Embryonic facial prominence (tissue), 1 donor: ENCODE measurements at regions not wholly inside any gene's neighbourhood (a gene's known extent, or its start where the extent isn't known, plus 50 kb on each side); places are given as distances from the start of the nearest gene placed in this dataset.
A peak's percentile ranks its signal among the peaks of the same experiment; 100 is the strongest.

Experiments used
- DNase-seq: peaks from one replicate; pipeline ENCODE4 v3.0.0-alpha.2; 2016; ENCODE audit errors: extremely low spot score

DNA sequence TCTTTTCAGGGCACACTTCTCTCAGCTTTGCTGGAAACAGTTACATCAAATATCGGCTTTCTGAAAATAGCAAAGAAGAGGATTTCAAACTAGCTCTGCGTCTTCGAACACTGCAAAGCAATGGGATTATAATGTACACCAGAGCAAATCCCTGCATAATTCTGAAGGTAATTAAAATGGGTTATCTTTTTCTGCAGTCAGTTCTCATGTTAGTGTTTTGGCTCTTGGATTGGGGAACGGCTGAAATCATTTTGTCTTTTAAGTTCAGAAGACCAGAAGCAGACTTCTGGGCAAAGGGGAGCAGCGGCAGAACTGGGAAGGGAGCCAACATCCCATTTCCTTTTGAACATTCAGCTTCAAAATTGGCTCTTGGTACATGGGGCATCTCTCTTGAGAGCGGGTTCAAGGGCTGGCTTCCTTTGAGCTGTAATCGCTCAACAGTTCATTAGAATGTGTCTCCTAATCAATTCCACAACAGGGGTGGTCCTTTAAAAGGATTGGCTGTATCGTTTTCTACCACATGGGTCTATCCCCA lies 110.2 kb upstream of the MTNR1B start:
- no peak for DNase-seq

DNA sequence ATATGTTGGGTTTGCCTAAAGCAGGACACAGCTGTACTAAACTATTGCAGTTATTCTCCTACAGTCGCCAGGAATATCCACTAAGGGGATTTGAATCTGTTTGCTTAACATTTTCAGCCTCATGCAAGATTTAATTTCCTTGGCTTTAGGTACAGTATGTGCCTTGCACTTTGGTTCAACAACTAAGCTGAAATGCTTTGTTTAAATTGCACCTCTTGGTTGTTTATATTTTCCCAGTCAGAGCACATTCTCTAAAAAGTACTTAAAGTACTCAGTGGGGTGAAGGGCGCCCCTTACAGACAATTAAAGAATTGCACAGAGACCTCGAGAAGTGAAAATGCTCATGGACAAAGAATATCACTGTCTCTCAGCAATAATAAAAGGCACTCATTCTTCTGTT lies 107.8 kb upstream of the MTNR1B start:
- DNase-seq: no peak

DNA sequence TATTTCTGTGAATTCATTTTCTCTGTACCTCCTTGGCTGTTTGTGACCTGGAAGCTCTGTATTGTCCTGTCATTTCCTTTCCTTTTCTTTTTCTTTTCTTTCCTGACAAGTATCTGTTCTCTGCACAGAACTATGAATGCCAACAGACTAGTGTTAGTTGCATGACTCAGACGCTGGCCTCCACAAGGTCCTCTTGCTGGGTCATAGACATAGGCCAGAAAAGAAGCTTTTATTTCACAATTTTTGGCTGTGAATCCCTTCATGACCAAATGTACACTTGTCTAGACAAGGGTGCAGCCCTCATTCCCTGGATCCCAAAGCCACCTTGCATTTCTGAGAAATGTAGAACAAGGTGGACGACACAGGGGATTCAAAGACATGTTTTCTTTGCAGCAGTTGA lies 104.1 kb upstream of the MTNR1B start:
- DNase-seq: no peak

DNA sequence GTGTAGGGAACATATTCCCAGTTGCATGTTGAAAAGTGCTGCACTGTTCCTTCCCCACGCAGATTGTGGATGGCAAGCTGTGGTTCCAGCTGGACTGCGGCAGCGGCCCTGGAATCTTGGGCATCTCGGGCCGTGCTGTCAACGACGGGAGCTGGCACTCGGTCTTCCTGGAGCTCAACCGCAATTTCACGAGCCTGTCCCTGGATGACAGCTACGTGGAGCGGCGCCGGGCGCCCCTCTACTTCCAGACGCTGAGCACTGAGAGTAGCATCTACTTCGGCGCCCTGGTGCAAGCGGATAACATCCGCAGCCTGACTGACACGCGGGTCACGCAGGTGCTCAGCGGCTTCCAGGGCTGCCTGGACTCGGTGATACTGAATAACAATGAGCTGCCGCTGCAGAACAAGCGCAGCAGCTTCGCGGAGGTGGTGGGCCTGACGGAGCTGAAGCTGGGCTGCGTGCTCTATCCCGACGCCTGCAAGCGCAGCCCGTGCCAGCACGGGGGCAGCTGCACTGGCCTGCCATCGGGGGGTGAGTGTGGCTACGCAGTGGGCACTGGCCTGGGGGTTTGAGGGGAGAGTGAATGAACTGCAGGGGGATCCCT lies 102.7 kb upstream of the MTNR1B start:
- no peak for DNase-seq

DNA sequence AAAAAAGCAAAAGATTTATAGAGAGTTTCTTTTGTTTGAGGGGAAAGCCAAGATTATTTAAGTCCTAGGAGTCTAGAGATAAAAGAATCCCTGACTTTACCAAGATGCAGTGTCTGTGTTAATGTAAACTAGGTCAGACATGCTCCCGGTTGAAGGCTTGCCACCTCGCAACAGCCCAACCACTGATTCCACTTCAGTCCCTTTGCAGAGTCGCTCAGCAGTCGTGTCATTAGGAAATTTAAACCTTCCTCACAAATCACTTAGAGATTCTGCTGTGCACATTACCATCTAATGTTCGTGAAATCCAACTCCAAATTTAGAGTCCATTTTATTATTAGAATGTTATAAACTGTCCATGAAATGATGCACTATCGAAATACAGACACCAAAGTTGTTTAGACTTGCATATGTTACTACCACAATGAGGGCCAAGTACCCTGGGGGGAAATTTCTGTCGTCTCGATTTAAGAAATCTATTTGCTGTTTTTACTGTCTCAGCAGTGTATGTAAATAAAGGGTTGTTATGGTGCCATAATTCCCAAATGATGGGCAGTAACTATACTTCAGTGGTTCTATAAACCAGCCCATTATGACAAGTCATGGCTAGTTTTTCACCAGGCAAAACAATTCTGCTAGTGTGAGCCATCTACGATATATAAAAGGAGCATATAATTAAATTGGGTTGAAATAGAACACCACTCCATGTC lies 101.4 kb upstream of the MTNR1B start:
- no peak for DNase-seq

DNA sequence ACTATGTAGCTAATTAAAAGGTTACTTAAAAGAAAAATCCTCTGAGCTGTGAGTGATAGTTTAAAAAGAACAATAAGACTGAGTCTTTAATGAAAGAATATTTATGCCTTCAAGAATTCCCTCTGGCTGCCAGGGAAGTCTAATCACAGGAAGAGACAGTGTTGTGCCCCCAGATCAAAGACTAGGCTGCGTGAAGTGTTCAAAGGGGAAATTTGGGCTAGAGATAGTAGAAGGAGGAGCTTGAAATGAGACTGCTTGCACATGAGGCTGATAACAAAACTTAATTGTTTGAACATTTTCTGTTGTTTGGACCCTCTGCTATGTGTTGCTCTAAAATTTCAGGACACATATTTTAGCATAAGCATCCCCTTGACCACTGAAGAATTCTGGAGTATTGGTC lies 99.7 kb upstream of the MTNR1B start:
- no peak for DNase-seq

DNA sequence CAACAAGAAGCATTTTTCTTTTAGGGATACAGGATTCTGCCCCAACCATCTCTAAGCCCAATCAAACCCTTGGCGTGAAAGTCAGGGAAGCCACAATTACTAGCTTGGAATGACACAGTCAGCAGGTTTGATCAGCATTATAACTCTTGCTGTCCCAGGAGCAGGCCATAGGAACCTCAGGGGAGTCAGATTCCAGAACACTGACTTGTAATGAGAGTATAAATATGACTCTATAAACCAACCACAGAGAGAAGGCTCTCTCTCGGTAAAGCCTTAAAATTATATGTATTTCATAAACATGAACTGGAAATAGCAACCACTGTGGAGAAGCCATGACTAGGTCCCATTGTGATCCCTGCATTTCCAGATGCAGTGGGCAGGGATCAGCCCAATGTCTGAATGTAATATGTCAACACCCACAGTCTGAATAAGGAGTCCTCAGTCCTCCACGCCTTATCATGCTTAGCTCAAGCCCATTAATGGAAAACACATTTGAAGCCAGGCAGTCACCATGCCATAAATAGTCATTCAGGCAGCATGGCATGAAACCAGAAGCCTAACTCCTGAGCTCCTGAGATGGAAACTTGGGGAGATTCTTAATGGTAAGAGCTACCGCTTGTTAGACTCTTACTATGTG lies 99.1 kb upstream of the MTNR1B start:
- no peak for DNase-seq

DNA sequence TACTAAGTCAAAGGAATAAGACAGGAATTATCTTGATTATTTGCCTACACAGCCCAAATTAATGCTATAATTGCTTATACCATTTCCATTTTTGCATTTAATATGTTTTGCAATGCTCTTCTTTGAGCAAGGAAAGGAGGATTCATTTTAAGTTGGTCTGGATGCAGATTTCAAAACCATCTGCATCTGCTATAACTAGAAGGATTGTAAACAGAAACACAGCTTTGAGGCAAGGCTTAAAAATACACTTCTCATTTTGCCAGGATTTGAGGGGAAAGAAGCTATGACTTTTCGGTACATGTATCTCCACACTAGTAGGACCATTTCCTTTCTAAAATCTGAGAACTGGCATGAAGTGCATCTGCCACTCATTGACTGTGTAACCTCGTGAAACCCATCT lies 95.9 kb upstream of the MTNR1B start:
- no peak for DNase-seq

DNA sequence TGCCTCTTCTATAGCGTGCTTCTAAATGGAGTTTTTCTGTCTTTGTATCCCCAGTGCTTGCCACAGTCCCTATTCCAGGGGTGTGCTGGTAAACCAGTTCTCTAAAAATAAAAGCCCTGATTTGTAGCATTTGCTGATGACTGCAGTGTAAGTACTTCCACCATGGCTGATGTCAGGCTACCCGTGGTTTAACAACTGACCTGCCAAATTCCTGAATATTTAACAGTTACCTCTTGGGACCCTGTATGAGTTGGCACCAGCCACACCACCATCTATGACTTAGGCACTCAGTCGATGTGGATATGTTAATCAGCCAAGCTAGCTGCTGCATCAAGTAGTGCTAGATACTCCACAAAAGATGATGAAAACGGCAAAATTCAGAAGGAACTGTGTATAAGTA lies 94.0 kb upstream of the MTNR1B start:
- no peak for DNase-seq

DNA sequence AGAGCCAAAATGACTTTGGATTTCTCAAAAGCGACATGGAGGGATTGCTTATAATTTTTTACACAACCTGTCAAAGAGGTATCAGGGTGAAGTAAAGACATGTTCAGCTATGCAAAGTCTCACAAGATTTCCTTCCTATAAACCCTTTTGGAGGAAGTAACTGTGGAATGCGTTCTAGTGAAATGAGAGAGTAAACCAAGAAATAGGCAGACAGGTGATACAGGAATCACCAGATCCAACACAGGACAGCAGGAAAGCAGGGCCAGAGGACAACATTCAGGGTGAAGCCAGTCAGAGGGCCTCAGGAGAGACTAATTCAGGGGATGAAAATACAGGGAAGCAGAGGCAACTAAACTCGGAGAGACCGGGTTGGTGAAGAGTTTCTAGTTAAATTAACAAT lies 90.4 kb upstream of the MTNR1B start:
- DNase-seq: no peak

DNA sequence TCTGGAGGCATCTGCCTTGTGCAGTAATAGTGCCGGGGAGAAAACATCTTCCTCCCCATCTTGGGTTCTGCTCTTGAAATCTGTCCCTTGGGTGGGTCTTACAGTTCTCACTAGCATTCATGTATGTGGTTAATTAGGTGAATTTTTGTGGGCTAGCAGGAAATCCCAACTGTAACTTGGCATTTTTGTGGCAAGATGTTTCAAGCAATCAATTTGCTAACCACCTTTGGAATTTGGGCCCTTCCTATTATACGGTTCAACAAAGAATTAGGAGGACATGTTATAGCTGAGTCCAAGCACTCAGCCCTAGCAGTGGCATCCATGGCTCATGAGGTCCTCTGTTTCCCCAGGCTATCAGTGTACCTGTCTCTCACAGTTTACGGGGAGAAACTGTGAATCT lies 89.1 kb upstream of the MTNR1B start:
- no peak for DNase-seq

DNA sequence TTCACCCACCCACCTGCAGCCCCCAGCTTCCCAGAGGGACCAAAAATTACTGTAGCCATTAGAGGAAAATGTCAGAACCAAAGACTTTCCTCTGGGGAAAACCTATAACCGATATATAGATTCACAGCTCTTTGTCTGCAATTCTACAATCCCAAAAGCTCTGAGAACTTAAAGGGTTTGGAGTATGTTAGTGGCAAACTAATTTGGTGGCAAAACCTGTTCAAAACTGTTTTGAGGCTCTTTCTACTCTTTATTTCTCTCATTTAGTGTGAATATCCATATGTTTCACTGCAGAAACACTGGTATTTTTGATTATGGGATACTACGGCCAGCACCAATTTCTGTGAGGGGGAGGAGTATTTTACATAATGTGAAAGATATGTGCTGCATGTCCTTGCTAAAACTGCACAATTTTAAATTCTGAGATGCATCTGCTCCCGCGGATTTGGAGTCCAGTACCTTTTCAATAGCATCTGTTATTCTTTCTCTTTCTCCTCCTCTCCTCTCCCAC lies 87.5 kb upstream of the MTNR1B start:
- no peak for DNase-seq

DNA sequence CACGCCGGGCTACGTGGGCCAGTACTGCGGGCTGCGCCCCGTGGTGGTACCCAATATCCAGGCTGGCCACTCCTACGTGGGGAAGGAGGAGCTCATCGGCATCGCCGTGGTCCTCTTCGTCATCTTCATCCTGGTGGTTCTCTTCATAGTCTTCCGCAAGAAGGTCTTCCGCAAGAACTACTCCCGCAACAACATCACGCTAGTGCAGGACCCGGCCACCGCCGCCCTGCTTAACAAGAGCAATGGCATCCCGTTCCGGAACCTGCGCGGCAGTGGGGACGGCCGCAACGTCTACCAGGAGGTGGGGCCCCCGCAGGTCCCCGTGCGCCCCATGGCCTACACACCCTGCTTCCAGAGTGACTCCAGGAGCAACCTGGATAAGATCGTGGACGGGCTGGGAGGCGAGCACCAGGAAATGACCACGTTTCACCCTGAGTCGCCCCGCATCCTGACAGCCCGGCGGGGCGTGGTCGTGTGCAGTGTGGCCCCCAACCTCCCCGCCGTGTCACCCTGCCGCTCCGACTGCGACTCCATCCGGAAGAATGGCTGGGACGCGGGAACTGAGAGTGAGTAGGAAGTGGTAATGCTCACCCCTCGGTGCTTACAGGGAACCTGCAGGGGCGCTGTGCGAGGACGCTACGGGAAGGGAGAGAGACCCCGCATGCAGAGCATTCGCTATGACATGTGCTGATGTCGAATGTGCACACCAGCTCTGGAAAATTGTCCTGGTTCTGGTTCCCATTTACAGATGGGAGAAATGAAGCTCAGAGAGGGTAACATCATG lies 86.4 kb upstream of the MTNR1B start:
- no peak for DNase-seq

DNA sequence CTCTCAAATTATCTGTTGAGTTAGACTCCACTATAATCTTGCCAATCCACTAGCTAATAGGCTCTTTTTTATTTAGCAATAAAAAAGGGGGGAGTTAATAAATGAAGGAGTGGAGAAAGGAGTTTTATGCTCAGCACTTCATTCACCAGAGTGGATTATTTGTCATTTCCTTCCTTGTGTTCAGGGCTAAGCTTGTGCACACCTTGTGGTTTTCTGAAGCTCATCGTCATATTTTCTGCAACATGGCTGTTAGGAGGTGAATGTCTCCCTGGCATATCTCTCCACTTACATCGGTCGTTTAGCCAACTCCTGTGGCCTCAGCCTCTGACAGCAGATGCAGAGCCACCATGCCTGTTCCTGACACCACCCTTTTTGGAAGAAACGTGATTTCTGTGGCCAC lies 83.9 kb upstream of the MTNR1B start:
- no peak for DNase-seq

DNA sequence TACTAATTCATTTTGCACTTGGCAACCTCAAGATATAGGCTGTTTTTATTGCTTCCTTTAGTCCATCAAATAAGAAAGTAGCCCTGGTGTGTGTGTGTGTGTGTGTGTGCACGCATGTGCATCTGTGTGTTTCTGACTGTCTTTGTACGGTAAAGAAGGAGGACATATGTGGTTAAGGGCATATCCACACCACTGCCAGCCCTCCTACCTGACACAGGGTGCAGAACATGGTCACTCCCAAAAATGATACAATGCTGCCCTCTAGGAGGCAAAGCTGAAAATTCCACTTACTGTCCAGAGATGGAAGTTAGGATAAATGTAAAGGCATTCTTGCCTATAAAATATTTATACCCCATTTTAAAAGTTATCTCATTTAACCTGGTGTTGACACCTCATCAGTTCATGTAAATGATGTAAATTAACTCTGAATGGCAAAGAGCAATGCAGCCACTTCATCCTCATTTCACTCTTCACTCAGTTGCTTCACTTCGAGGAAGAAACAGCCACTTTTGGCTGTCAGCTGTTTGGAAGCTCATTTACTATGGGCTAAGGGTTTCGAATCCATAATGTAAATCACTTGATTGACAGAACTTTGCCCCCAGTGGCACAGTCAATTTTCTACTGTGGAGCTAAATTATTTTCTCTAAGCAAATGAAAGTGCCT lies 83.1 kb upstream of the MTNR1B start:
- peak; percentile 42 for DNase-seq

DNA sequence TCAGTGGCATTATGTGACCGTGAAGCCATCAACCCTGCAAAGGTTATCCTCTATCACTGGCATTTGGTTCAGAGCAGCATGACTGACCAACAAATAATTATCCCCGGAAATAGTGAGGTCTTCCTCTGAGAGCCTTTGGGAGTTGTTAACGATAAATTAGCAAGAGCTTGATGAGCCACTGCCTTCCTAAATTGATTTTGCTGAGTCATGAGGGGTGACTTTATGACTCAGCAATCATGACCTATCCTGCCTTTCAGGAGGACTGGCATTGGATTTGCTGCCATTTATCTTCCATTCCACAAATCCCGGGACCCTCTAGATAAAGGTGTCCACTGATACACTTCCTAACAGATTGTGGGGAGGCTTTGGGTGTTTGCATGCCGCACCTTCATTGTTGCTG lies 80.8 kb upstream of the MTNR1B start:
- no peak for DNase-seq

DNA sequence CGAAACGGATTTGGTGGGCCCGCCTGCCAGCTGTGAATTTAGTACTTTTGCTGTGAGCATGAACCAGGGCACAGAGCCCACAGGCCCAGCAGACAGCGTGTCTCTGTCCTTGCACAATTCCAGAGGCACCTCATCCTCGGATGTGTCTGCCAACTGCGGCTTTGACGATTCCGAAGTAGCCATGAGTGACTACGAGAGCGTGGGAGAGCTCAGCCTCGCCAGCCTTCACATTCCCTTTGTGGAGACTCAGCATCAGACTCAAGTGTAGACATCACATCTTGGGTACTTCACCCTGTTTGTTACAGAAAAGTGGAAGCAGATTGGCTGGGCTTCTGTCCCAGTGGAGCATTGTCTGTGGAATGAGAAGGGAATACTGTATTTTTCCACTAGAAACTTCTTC lies 78.6 kb upstream of the MTNR1B start:
- no peak for DNase-seq

DNA sequence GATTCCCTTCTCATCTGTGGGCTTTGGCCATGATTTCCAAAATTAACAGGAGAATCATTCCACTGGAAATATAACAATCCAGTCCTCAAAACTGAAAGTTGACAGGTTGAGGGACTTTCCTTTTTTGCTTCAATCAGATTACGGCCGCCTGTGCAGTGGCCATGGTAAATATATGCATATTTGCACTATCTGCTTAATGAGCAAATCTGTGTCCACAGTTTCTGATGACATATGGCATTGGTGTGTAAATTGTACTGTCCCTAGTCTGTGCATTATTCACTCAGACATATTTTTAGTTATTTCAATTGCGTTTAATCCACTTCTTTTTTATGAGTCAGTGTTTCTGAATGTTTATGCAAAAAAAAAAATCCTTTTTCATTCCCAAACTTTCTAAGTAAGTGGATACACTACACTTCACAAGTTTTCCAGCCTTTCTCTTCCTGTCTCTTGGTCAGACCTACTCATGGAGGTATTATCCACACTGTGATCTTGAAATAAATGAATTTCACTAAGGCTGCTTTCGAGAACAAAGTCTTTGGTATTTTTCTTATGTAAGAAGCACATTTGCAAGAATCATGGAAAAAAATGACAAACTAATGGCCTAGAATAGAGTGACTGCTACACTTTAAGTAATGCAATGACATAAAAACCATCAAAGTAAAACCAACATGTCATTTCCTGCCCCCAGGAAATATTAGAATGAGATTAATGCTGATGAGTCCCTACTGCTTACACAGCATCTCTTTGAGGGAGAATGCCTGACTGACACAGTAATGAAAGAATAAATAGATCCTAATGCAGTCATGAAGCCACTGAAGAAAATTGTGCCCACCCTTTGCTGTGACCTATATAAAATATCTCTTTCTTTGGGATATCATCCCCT lies 76.4 kb upstream of the MTNR1B start:
- no peak for DNase-seq

DNA sequence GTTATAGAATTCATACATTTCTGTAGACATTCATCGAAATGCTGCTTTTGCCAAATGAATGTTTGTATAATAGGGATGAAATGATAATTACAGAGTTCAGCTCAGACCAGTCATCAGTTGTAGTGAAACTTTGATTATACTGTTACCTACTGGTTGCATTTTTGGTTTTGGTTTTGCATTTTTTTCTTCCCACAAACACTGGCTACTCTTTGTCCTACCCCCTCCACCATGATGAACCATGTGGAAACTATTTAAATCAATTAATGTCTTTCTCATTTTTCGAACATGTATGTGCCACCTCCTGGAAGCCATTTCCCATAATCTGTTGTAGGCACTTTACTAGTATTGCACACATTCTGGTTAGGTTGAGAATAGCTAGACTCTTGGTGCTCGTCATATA lies 75.3 kb upstream of the MTNR1B start:
- no peak for DNase-seq

DNA sequence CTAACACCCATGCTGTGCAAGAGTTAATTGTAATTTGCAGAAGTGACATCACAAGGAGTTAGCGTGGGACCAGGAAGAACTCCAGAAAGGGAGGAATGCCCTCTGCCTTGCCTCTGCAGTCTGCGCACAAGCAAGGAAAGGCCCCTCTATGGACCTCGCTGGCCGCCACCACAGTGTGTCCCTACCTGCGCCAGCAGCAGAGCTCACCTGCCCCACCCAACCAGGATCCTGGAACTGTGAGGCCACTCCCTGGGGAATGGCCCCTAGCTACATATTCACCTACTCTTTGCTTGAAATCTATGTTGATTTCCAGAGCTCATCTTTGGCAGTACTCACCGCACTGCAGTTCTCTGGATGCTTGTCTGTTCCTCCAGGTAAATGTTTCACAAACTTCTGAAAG lies 72.0 kb upstream of the MTNR1B start:
- DNase-seq: no peak

DNA sequence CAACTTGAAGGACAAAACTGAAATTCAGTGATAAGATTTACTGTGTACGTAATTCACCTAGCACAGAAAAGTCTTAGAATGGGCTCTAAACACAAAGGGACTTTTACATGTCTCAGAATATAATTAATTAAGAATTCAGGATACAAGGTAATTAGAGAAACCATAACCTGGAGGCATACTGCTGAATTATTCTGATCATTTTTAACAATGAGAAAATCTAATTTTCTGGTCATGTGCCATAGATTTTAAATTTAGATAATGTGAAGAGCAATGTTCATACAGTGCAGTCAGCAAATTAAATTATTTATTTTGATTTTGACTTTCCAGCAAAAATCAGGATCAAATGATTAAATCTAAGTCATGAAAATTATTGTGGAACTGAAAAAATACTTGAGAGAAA lies 67.0 kb upstream of the MTNR1B start:
- DNase-seq: no peak
